Osteocyte (in vitro differentiated cells): ENCODE measurements at regions not wholly inside any gene's neighbourhood (a gene's known extent, or its start where the extent isn't known, plus 50 kb on each side); places are given as distances from the start of the nearest gene placed in this dataset.

Experiments
- DNase-seq: peaks from one replicate; pipeline ENCODE4 v3.0.0; 2021; ENCODE audit warnings: mixed read lengths; ENCODE audit not compliant: unreplicated experiment; ENCODE audit errors: extremely low spot score
- H3K27ac Mint-ChIP-seq: one replicate; pipeline ENCODE4 v1.8.0; 2021; ENCODE audit warnings: mild to moderate bottlenecking, mixed read lengths; ENCODE audit not compliant: unreplicated experiment
- H3K27me3 Mint-ChIP-seq: one replicate; pipeline ENCODE4 v1.8.0; 2021; ENCODE audit warnings: mixed read lengths; ENCODE audit not compliant: unreplicated experiment
- H3K36me3 Mint-ChIP-seq: one replicate; pipeline ENCODE4 v1.8.0; 2021; ENCODE audit warnings: mixed read lengths; ENCODE audit not compliant: unreplicated experiment
- H3K4me1 Mint-ChIP-seq: one replicate; pipeline ENCODE4 v1.8.0; 2021; ENCODE audit warnings: mixed read lengths; ENCODE audit not compliant: unreplicated experiment
- H3K4me3 Mint-ChIP-seq: one replicate; pipeline ENCODE4 v1.8.0; 2021; ENCODE audit warnings: mild to moderate bottlenecking, moderate library complexity, mixed read lengths; ENCODE audit not compliant: unreplicated experiment
- H3K9me3 Mint-ChIP-seq: one replicate; pipeline ENCODE4 v1.8.0; 2021; ENCODE audit warnings: mixed read lengths; ENCODE audit not compliant: unreplicated experiment
- TF ChIP-seq, protein P1 (sequence below): fragments of 200-600 bp; sonication (generic); IDR thresholded peaks from 2 replicates; pipeline ENCODE4 v1.5.0; 2021; ENCODE audit warnings: antibody characterized with exemption, mild to moderate bottlenecking, moderate library complexity

DNA sequence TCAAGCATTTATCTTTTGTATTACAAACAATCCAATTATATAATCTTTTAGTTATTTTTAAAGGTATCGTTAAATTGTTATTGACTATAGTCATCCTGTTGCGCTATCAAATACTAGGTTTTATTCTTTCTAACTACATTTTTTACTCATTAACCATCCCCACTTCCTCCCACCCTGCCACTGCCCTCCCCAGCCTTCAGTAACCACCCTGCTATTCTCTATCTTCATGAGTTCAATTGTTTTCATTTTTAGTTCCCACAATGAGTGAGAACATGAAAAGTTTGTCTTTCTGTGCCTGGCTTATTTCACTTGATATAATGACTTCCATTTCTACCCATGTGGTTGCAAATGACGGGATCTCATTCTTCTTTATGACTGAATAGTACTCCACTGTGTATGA lies 94.1 kb upstream of the MYOCD start:
- Mint-ChIP-seq H3K27me3 (no peaks in the 10 kb centered on the region), H3K36me3 (no peaks in the 10 kb centered on the region), H3K4me3 (no peak overlapping the region), H3K27ac (no peak overlapping the region), H3K9me3 (peaks cover 4% of the 10 kb centered on the region), H3K4me1 (peaks cover 27% of the 10 kb centered on the region)
- DNase-seq, result no peak
- TF ChIP-seq, protein P1, sequence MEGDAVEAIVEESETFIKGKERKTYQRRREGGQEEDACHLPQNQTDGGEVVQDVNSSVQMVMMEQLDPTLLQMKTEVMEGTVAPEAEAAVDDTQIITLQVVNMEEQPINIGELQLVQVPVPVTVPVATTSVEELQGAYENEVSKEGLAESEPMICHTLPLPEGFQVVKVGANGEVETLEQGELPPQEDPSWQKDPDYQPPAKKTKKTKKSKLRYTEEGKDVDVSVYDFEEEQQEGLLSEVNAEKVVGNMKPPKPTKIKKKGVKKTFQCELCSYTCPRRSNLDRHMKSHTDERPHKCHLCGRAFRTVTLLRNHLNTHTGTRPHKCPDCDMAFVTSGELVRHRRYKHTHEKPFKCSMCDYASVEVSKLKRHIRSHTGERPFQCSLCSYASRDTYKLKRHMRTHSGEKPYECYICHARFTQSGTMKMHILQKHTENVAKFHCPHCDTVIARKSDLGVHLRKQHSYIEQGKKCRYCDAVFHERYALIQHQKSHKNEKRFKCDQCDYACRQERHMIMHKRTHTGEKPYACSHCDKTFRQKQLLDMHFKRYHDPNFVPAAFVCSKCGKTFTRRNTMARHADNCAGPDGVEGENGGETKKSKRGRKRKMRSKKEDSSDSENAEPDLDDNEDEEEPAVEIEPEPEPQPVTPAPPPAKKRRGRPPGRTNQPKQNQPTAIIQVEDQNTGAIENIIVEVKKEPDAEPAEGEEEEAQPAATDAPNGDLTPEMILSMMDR, result no peak

DNA sequence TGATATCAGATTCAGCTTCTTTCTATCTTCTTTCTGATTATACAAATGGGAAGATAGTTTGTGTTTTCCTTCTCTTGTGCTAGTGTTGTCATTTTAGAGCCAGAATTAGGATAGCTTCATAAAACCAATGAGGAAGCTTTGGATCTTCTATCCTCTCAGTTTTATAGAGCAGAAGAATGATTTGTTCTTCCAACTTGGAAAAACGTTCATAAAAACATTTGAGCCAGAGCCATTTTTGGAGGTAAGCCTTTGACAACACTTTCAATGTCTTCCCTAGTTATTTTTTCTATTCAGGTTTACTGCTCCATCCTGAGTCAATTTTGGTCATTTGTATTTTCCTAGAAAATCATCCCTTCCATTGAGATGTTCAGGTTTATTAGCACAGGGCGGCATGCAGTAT lies 91.2 kb upstream of the MYOCD start:
- H3K36me3 Mint-ChIP-seq, result no peaks in the 10 kb centered on the region
- no peak overlapping the region for H3K27ac Mint-ChIP-seq
- no peak for DNase-seq
- H3K27me3 Mint-ChIP-seq, result no peaks in the 10 kb centered on the region
- H3K4me3 Mint-ChIP-seq, result no peak overlapping the region
- H3K4me1 Mint-ChIP-seq, result peaks cover 13% of the 10 kb centered on the region
- H3K9me3 Mint-ChIP-seq, result peaks cover 4% of the 10 kb centered on the region
- TF ChIP-seq, protein P1, result no peak

DNA sequence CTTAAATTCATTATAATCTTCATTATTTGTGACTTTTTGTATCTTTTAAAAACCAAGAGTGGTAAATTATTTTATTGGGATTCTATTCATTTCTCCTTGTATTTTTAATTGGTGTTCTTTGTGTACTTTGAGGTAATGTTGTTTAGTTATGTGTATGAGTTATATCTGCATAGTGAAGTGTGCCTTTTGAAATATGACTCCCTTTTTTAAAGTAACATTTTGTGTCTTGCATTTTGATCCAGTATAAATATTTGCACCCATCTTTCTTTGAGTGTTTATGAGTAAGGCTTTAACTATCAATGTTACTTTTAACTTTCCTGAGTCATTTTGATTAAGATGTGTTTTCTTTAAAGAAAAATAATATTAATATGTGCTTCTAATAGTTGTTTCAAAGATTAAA lies 90.0 kb upstream of the MYOCD start:
- Mint-ChIP-seq H3K36me3 (no peaks in the 10 kb centered on the region), H3K4me3 (no peak overlapping the region), H3K27ac (no peak overlapping the region), H3K4me1 (peaks cover 24% of the 10 kb centered on the region), H3K9me3 (peaks cover 4% of the 10 kb centered on the region), H3K27me3 (no peaks in the 10 kb centered on the region)
- no peak for DNase-seq
- TF ChIP-seq, protein P1, result no peak

DNA sequence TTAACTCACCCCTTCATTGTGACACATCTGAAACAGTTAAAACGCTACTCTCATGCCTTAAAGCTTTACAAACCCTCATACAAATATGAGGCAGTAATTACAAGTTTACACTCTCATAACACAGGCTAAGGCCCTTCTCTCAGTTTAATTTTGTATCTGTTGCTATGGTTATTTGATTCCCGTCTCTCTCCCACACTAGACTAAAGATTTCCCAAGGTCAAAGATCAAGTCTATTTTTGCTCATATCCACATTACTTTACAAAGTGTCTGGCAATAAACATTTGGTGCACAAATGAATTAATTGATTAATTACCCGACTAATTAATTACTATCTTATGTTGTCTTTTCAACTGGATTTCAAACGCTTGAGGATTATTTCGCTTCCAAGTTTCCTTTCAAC lies 86.4 kb upstream of the MYOCD start:
- Mint-ChIP-seq H3K36me3 (peaks cover 3% of the 10 kb centered on the region), H3K27me3 (no peaks in the 10 kb centered on the region), H3K4me1 (peaks cover 37% of the 10 kb centered on the region), H3K27ac (peak overlapping the region; percentile 72), H3K4me3 (no peak overlapping the region), H3K9me3 (no peaks in the 10 kb centered on the region)
- no peak for DNase-seq
- TF ChIP-seq, protein P1, result no peak

DNA sequence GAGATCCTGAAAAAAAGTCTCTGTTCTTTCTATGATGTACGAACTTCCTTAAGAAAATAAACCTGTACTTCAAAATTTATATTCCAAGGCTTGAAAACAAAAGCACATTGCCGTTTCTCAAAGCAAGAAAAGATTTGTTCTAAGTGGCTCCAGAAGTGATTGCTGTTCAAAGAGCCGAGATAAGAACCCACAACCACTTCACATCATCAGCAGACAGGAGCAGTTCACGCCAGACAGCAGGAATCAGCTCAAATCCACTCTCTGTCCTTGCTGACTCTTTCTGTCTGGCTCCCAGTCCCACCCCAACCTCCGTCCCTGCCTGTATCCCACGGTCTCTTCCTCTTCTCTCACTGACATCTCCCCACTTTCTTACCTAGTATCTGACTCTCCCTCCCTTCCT lies 85.0 kb upstream of the MYOCD start:
- Mint-ChIP-seq H3K9me3 (no peaks in the 10 kb centered on the region), H3K36me3 (peaks cover 3% of the 10 kb centered on the region), H3K4me1 (peaks cover 41% of the 10 kb centered on the region), H3K27ac (peak overlapping the region; percentile 74), H3K4me3 (no peak overlapping the region), H3K27me3 (no peaks in the 10 kb centered on the region)
- TF ChIP-seq, protein P1, result no peak
- no peak for DNase-seq
